Hepatocyte (in vitro differentiated cells): ENCODE measurements at regions not wholly inside any gene's neighbourhood (a gene's known extent, or its start where the extent isn't known, plus 50 kb on each side); places are given as distances from the start of the nearest gene placed in this dataset.

Experiments used
- CTCF ChIP-seq: fragments of 200-600 bp; sonication (generic); IDR thresholded peaks from 2 replicates; pipeline ENCODE4 v1.5.1; 2016; ENCODE audit warnings: antibody characterized with exemption, mild to moderate bottlenecking; ENCODE audit not compliant: poor library complexity
- EZH2 ChIP-seq: fragments of 200-600 bp; sonication (generic); IDR thresholded peaks from 2 replicates; pipeline ENCODE4 v1.6.1; 2016; ENCODE audit warnings: antibody characterized with exemption, mild to moderate bottlenecking, borderline replicate concordance
- EZH2phosphoT487 ChIP-seq: fragments of 200-600 bp; sonication (generic); IDR thresholded peaks from one replicate; pipeline ENCODE4 v1.6.1; 2018; ENCODE audit warnings: antibody characterized with exemption, mild to moderate bottlenecking, low read depth, moderate library complexity; ENCODE audit not compliant: unreplicated experiment, severe bottlenecking

GRCh38 chr1:19021845-19022244 is 65.4 kb upstream of the IFFO2 start:
- TF ChIP-seq CTCF = no peak
- no peak for TF ChIP-seq EZH2
- TF ChIP-seq EZH2phosphoT487 = no peak
